Esophagus muscularis mucosa (tissue), 4 donors: ENCODE measurements at regions not wholly inside any gene's neighbourhood (a gene's known extent, or its start where the extent isn't known, plus 50 kb on each side); places are given as distances from the start of the nearest gene placed in this dataset.

Experiments
- DNase-seq: peaks from one replicate; pipeline ENCODE4 v3.0.0-alpha.2; 2017; ENCODE audit errors: extremely low spot score
- H3K27ac ChIP-seq, 4 donors: fragments of 200-600 bp; sonication (generic); replicated peaks in 1 of 4; 1 replicate in 3 of 4; 2 replicates in 1 of 4; pipeline ENCODE4 v1.5.1; 2016 to 2019; ENCODE audit warnings: mild to moderate bottlenecking in 1 of 4
- H3K27me3 ChIP-seq, 4 donors: fragments of 200-600 bp; sonication (generic); one replicate each; pipeline versions ENCODE4 v1.5.1 to v1.6.0; 2016 to 2019
- H3K36me3 ChIP-seq, 4 donors: fragments of 200-600 bp; sonication (generic); one replicate each; pipeline ENCODE4 v1.5.1; 2016 to 2019
- H3K4me1 ChIP-seq, 4 donors: fragments of 200-600 bp; sonication (generic); one replicate each; pipeline ENCODE4 v1.5.1; 2016 to 2019
- H3K4me3 ChIP-seq, 4 donors: fragments of 200-600 bp; sonication (generic); 1 replicate in 2 of 4; 2 replicates in 2 of 4; pipeline ENCODE4 v1.5.1; 2016 to 2019; ENCODE audit warnings: mild to moderate bottlenecking in 4 of 4, moderate library complexity in 1 of 4
- H3K9me3 ChIP-seq, 4 donors: fragments of 200-600 bp; sonication (generic); 1 replicate in 3 of 4; 2 replicates in 1 of 4; pipeline ENCODE4 v1.5.1; 2016 to 2019
- CTCF ChIP-seq, 3 experiments: fragments of 200-600 bp in 2 of 3; fragments of 450-650 bp in 1 of 3; sonication (generic) in 2 of 3; IDR thresholded peaks; one replicate each; pipeline ENCODE4 v1.5.1; 2017 to 2019; ENCODE audit warnings: antibody characterized with exemption in 3 of 3, mild to moderate bottlenecking in 2 of 3, moderate library complexity in 1 of 3
- EP300 ChIP-seq: sonication (generic); formaldehyde crosslinking; IDR thresholded peaks from one replicate; pipeline ENCODE4 v1.6.1; 2017; ENCODE audit warnings: antibody characterized with exemption
- POLR2A ChIP-seq: fragments of 450-650 bp; IDR thresholded peaks from one replicate; pipeline ENCODE4 v1.6.1; 2017; ENCODE audit warnings: antibody characterized with exemption, moderate library complexity, mild to moderate bottlenecking, low read depth
- POLR2AphosphoS5 ChIP-seq, 2 donors: sonication (generic); formaldehyde crosslinking; IDR thresholded peaks; one replicate each; pipeline ENCODE4 v1.6.1; 2017; ENCODE audit warnings: antibody characterized with exemption in 2 of 2
- WGBS: methylation state at CpG from one replicate; pipeline ENCODE4 v1.1.5; 2018; 5-methylcytosine and 5-hydroxymethylcytosine counted together
- intact Hi-C: fragments of 100-400 bp; cut with DNase I; formaldehyde crosslinking; loops from one replicate; pipeline ENCODE4 v1.15.1; 2023

DNA sequence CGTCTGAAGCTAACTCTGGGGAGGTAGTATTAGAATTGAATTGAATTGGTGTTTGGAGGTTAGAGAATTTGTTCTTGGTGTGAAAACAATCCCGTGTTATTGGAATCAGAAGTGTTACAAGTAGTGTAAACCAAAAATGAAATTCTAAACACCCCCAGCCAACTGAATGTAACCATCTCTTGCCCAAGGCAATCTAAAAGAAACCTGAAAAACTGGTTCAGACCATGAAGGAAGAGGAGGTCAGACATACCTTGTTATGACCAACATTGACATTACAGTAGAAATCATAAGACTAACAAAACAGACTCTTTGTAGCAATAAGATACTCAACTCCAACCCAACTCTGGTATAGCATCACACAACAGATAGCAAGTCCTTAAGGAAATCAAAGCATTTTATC, 159.0 kb downstream of the TUSC1 start:
- no peak for DNase-seq
- H3K27ac ChIP-seq, result no peak overlapping the region
- TF ChIP-seq POLR2A (no peak), POLR2AphosphoS5 (IDR thresholded peaks at IDR 0.05) (no peak), EP300 (no peak), CTCF (IDR thresholded peaks at IDR 0.05) (no peak)
- no peaks in the 10 kb centered on the region for H3K9me3 ChIP-seq
- intact Hi-C loops, result no loop called here
- WGBS, result 75% methylated on average over 2 of the region's 2 CpGs
- H3K27me3 ChIP-seq, result no peaks in the 10 kb centered on the region
- no peak overlapping the region for H3K4me3 ChIP-seq
- no peaks in the 10 kb centered on the region for H3K4me1 ChIP-seq
- H3K36me3 ChIP-seq, result no peaks in the 10 kb centered on the region

DNA sequence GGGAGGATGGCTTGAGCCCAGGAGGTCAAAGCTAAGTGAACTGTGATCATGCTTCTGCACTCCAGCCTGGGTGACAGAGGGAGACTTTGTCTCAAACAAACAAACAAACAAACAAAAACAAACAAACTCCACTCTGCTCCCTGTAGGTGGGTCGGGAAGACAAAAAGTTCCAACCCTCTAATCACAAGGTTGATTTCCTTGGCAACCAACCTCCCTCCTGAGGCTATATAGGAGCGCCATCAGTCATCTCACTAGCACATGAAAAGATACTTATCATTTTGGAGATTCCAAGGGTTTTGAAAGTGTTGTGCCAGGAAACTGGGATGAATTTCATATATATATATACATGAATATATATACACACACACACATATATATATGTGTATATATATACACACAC, 160.5 kb downstream of the TUSC1 start:
- WGBS, result 92% methylated on average over 2 of the region's 2 CpGs
- no peaks in the 10 kb centered on the region for H3K27me3 ChIP-seq
- H3K9me3 ChIP-seq, result no peaks in the 10 kb centered on the region
- no peak for DNase-seq
- no peak for TF ChIP-seq POLR2AphosphoS5 (IDR thresholded peaks at IDR 0.05)
- TF ChIP-seq EP300, result no peak
- no peaks in the 10 kb centered on the region for H3K36me3 ChIP-seq
- no peak overlapping the region for H3K4me3 ChIP-seq
- H3K4me1 ChIP-seq, result no peaks in the 10 kb centered on the region
- intact Hi-C loops, result no loop called here
- no peak overlapping the region for H3K27ac ChIP-seq

GRCh38 chr9:25513509-25514033, 164.7 kb downstream of the TUSC1 start:
- DNase-seq, result no peak
- H3K27me3 ChIP-seq, result no peaks in the 10 kb centered on the region
- H3K27ac ChIP-seq, result no peak overlapping the region
- H3K4me1 ChIP-seq, result no peaks in the 10 kb centered on the region
- TF ChIP-seq POLR2A, result no peak
- TF ChIP-seq CTCF (IDR thresholded peaks at IDR 0.05), result no peak
- no peak for TF ChIP-seq POLR2AphosphoS5 (IDR thresholded peaks at IDR 0.05)
- no peak for TF ChIP-seq EP300
- H3K9me3 ChIP-seq, result no peaks in the 10 kb centered on the region
- intact Hi-C loops, result no loop called here
- no peaks in the 10 kb centered on the region for H3K36me3 ChIP-seq
- H3K4me3 ChIP-seq, result no peak overlapping the region
- 72% methylated on average over 3 of the region's 3 CpGs for WGBS

DNA sequence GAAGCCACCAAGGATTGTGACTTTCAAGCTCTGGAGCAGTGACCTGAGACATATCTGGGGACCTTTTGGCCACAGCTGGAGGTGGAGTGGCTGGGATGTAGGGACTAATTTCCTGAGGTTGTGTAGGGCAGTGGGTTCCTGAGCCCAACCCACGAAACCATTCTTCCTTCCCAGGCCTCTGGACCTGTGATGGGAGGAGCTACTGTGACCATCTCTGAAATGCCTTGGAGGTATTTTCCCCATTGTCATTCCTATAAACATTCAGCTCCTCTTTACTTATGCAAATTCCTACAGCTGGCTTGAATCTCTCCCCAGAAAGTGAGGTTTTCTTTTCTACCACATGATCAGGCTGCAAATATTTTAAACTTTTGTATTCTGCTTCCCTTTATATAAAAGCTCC, 172.6 kb downstream of the TUSC1 start:
- H3K27me3 ChIP-seq, result no peaks in the 10 kb centered on the region
- no peak overlapping the region for H3K27ac ChIP-seq
- WGBS, result 90% methylated on average over 1 of the region's 1 CpG
- DNase-seq, result no peak
- H3K4me3 ChIP-seq, result no peak overlapping the region
- TF ChIP-seq EP300 (no peak), POLR2A (no peak), CTCF (IDR thresholded peaks at IDR 0.05) (no peak), POLR2AphosphoS5 (IDR thresholded peaks at IDR 0.05) (no peak)
- H3K4me1 ChIP-seq, result no peaks in the 10 kb centered on the region
- no peaks in the 10 kb centered on the region for H3K36me3 ChIP-seq
- peaks cover 0 to 26% (median 18%) of the 10 kb centered on the region in 4 donors for H3K9me3 ChIP-seq
- intact Hi-C loops, result no loop called here

- H3K27ac ChIP-seq, result no peak overlapping the region
- H3K4me1 ChIP-seq, result no peaks in the 10 kb centered on the region
- TF ChIP-seq CTCF (IDR thresholded peaks at IDR 0.05) (no peak), POLR2A (no peak), POLR2AphosphoS5 (IDR thresholded peaks at IDR 0.05) (no peak), EP300 (no peak)
- H3K9me3 ChIP-seq, result no peaks in the 10 kb centered on the region
- DNase-seq, result no peak
- no peak overlapping the region for H3K4me3 ChIP-seq
- no peaks in the 10 kb centered on the region for H3K36me3 ChIP-seq
- WGBS, result 58% methylated on average over 1 of the region's 1 CpG
- intact Hi-C loops, result no loop called here
- H3K27me3 ChIP-seq, result no peaks in the 10 kb centered on the region
Observed at GRCh38 chr9:25481372-25481771, 196.9 kb downstream of the TUSC1 start.
